Stimulated activated naive CD8-positive, alpha-beta T cell treated with anti-CD3 and anti-CD28 coated beads, Interleukin-15, Interleukin-2, amounts not matched to agents 100 ng/mL and 50 ng/mL, for 24 hours (primary cell): ENCODE measurements at regions not wholly inside any gene's neighbourhood (a gene's known extent, or its start where the extent isn't known, plus 50 kb on each side); places are given as distances from the start of the nearest gene placed in this dataset.
"Not testable (repeated sequence)": the region's sequence is repeated elsewhere in the genome, so short reads cannot be mapped to it uniquely, and the experiment has no call there.

Source experiments
- H3K27ac Mint-ChIP-seq: one replicate; pipeline ENCODE4 v1.8.0; 2021; ENCODE audit warnings: mild to moderate bottlenecking, mixed read lengths
- H3K27me3 Mint-ChIP-seq: one replicate; pipeline ENCODE4 v1.8.0; 2021; ENCODE audit warnings: mixed read lengths
- H3K36me3 Mint-ChIP-seq: one replicate; pipeline ENCODE4 v1.8.0; 2021; ENCODE audit warnings: low read depth, mixed read lengths
- H3K4me1 Mint-ChIP-seq: one replicate; pipeline ENCODE4 v1.8.0; 2021; ENCODE audit warnings: low read depth, mixed read lengths
- H3K4me3 Mint-ChIP-seq: one replicate; pipeline ENCODE4 v1.8.0; 2021; ENCODE audit warnings: mild to moderate bottlenecking, mixed read lengths
- H3K9me3 Mint-ChIP-seq: one replicate; pipeline ENCODE4 v1.8.0; 2021; ENCODE audit warnings: mixed read lengths

DNA sequence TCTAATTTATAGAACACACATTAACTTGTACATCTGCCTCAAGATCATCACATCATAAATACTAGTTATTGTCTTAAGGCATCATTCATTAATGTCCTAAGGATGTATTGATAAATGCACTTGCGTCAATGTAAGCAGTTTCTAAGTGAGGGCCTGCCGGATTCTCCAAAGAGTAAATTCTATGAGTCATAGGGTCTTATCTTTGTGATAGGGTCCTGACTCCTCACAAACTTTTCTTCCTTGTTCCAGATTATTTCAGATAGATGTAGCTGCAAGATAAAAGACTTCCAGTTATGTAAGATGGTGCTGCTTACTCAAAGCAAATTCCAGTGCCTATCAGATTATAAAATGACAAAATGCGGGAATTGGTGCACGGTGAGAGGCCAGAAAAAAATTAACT lies 315.0 kb upstream of the SLC39A10 start:
- Mint-ChIP-seq H3K9me3 (peaks cover 5% of the 10 kb centered on the region), H3K36me3 (no peaks in the 10 kb centered on the region), H3K27ac (no peak overlapping the region), H3K4me1 (peaks cover 5% of the 10 kb centered on the region), H3K27me3 (no peaks in the 10 kb centered on the region), H3K4me3 (no peak overlapping the region)

DNA sequence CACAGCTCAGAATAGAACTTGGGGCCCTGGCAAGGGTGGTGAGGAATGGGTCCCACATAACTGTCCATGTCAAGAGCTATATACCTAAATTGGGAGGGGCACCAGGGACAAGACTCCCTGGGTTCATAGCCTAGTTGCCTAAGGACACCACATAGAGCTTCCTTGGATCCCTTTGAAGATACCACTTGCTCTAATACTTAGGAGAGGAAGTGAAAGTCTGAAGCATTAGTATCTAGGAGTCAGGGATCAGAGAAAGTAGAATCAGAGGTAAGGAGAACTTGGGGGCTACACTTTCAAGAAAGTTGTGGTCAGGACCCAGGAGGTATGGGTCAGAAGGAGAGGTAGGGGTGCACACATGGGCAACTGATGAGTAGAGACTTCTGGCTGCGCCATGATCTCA lies 318.2 kb upstream of the SLC39A10 start:
- no peaks in the 10 kb centered on the region for H3K36me3 Mint-ChIP-seq
- H3K4me1 Mint-ChIP-seq: peaks cover 5% of the 10 kb centered on the region

DNA sequence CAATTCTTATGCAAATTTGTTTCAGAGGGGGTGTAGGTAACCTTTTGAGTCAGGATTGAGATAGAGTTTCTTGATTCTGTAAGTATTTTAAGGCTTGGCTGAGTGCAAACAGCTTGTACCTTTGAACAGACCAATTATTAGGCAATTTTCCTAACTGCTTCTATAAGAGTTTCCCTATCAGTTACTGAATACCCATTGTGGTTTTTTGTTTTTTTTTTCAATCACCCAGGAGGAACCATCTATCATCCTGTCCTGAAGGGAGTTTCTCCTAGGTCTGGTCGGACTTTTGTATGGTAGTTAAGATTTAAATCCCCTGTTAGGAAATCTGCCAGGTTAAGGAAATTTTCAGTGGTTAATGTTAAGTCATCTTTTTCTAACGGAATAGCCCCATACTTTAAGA lies 319.4 kb upstream of the SLC39A10 start:
- H3K27me3 Mint-ChIP-seq: no peaks in the 10 kb centered on the region
- H3K36me3 Mint-ChIP-seq: no peaks in the 10 kb centered on the region
- no peaks in the 10 kb centered on the region for H3K9me3 Mint-ChIP-seq
- no peak overlapping the region for H3K27ac Mint-ChIP-seq
- no peaks in the 10 kb centered on the region for H3K4me1 Mint-ChIP-seq
- H3K4me3 Mint-ChIP-seq: no peak overlapping the region

More for the DNA sequence above, 318.2 kb upstream of the SLC39A10 start:
- Mint-ChIP-seq H3K27me3 (no peaks in the 10 kb centered on the region), H3K27ac (no peak overlapping the region), H3K9me3 (no peaks in the 10 kb centered on the region), H3K4me3 (no peak overlapping the region)

DNA sequence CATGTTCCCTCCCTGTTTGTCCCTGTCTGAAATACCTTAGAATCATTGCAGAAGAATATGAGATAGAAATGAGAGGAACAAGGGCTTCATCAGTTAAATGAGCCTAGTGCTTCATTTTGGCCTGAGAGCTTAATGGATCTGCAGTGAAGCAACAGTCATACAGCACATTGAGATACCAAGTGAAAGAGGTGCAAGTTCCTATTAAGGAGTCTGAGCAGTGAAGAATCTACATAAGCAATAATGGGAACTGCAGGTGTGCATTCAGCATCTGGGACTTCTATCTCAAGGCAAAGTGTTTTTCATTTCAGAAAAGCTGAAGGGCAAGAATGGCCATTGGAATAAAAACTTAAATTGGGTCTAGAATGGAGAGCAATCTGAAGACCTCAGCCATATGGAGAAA lies 323.2 kb upstream of the SLC39A10 start:
- H3K36me3 Mint-ChIP-seq: no peaks in the 10 kb centered on the region
- no peak overlapping the region for H3K4me3 Mint-ChIP-seq
- H3K9me3 Mint-ChIP-seq: peaks cover 5% of the 10 kb centered on the region
- no peaks in the 10 kb centered on the region for H3K27me3 Mint-ChIP-seq
- H3K27ac Mint-ChIP-seq: no peak overlapping the region
- H3K4me1 Mint-ChIP-seq: peaks cover 6% of the 10 kb centered on the region

DNA sequence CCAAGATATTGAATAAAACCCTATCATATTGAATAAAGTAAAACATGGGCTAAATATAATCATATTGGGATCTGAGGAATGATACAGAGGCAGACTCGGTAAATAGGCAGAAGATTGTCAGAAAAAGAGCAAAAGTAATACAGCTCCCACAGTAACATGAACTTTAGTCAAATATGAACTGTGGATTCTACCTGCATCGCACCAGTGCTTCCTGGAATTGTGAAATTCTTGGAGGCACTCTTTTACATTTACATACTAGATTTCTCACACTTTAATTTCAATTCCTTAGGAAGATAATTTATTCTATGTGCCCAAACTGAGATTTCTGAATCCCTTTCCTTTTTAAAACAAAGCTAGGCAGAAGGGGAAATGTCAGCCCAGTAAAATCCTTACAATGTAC lies 325.1 kb upstream of the SLC39A10 start:
- no peak overlapping the region for H3K4me3 Mint-ChIP-seq

DNA sequence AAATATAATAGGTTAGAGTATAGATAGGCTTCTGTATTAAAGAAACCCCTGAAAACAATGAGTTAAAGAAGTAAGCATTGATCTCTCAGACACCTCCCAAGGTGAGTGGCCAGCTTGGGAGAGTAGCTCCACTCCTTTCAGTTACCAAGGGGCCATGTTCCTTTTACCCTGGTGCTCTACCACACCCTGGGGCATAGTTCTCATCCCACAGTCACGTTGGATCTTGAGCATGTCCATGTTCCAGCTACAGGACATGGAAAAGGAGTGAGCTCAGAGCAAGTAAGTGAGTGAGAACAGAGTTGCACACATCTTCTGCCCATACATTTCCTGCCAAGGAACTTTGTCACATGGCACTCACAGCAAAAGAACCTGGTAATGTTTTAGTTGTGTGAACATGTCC lies 325.9 kb upstream of the SLC39A10 start:
- H3K27me3 Mint-ChIP-seq: no peaks in the 10 kb centered on the region
- no peaks in the 10 kb centered on the region for H3K36me3 Mint-ChIP-seq
- H3K9me3 Mint-ChIP-seq: peaks cover 5% of the 10 kb centered on the region
- H3K4me3 Mint-ChIP-seq: no peak overlapping the region
- peaks cover 6% of the 10 kb centered on the region for H3K4me1 Mint-ChIP-seq
- no peak overlapping the region for H3K27ac Mint-ChIP-seq

More for the DNA sequence above, 325.1 kb upstream of the SLC39A10 start:
- Mint-ChIP-seq H3K27ac (no peak overlapping the region), H3K36me3 (no peaks in the 10 kb centered on the region), H3K9me3 (peaks cover 5% of the 10 kb centered on the region), H3K27me3 (no peaks in the 10 kb centered on the region), H3K4me1 (peaks cover 6% of the 10 kb centered on the region)

DNA sequence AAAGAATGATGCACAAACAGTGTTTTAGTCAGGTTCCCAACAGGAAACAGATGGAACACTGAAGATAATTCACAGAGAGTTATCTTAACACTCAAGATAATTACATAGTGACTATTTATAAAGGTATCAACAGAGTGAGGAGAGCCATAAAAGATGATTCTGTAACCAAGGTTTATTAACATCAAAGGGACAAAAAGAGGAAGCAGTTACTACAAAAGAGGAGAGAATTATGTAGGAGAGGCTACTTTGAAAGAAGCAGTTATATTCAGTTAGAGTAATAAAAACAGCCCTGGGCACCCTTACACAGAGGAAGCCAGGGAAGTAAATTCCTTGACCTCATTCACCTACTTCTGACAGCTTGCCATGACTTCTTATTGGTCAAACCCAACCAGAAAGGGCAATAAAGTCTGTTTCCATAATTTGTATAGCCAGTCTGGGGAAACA lies 326.5 kb upstream of the SLC39A10 start:
- peaks cover 5% of the 10 kb centered on the region for H3K9me3 Mint-ChIP-seq
- H3K4me1 Mint-ChIP-seq: peaks cover 6% of the 10 kb centered on the region
- no peak overlapping the region for H3K27ac Mint-ChIP-seq
- no peaks in the 10 kb centered on the region for H3K36me3 Mint-ChIP-seq
- H3K4me3 Mint-ChIP-seq: no peak overlapping the region
- no peaks in the 10 kb centered on the region for H3K27me3 Mint-ChIP-seq

DNA sequence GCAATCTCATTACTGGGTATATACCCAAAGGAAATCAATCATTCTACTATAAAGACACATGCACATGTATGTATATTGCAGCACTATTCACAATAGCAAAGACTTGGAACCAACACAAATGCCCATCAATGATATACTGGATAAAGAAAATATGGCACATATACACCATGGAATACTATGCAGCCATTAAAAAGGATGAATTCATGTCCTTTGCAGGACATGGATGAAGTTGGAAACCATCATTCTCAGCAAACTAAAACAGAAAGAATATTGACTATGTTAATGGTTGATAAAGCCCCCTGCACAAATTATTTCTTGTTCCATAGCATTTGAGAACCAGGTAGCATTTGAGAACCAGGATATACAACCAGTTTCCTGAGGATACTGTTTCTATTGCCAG lies 327.2 kb upstream of the SLC39A10 start:
- not testable (repeated sequence) for H3K27me3 Mint-ChIP-seq

DNA sequence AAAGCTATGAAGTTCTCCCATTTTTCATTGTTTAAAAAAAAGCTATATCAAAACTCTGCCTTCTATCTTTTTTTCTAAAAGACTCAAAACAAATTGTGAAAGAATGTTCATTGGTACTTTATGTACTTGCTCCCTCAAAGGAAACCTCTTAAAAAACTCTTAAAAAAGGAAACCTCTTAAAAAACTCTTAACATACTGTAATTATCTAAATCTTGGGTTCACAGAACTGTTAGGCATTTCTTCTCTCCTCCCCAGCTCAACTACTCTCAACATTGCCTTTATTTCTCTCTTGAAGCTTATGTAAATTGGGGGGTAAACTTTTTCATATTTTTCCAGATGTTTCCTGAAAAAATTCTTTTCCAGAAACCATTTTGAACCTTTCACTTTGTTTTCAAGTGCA lies 330.5 kb upstream of the SLC39A10 start:
- H3K9me3 Mint-ChIP-seq: peaks cover 5% of the 10 kb centered on the region
- H3K27me3 Mint-ChIP-seq: no peaks in the 10 kb centered on the region
- H3K4me3 Mint-ChIP-seq: no peak overlapping the region
- no peak overlapping the region for H3K27ac Mint-ChIP-seq
- no peaks in the 10 kb centered on the region for H3K36me3 Mint-ChIP-seq
- peaks cover 6% of the 10 kb centered on the region for H3K4me1 Mint-ChIP-seq

More for the DNA sequence above, 327.2 kb upstream of the SLC39A10 start:
- H3K27ac Mint-ChIP-seq, H3K4me3 Mint-ChIP-seq, H3K9me3 Mint-ChIP-seq, H3K36me3 Mint-ChIP-seq, H3K4me1 Mint-ChIP-seq: not testable (repeated sequence)

DNA sequence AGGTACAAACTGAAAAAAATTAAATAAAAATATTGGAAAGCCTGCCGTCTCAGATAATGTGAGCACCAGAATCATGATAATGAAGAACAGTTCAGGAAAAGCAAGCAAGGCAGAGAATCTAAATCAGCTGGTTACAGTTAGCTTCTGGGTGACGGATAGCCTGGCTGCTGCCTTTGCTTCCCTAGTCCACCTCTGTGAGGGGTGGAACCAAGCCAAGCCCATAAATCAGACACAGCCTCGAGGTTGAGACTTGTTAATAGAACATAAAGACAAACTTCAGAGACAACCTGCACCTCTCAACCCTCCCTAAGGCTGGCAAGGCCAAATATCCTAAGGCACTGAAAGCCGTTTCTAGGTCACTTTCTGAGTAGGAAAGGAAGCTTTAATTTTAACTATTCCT lies 334.7 kb upstream of the SLC39A10 start:
- H3K36me3 Mint-ChIP-seq: no peaks in the 10 kb centered on the region

DNA sequence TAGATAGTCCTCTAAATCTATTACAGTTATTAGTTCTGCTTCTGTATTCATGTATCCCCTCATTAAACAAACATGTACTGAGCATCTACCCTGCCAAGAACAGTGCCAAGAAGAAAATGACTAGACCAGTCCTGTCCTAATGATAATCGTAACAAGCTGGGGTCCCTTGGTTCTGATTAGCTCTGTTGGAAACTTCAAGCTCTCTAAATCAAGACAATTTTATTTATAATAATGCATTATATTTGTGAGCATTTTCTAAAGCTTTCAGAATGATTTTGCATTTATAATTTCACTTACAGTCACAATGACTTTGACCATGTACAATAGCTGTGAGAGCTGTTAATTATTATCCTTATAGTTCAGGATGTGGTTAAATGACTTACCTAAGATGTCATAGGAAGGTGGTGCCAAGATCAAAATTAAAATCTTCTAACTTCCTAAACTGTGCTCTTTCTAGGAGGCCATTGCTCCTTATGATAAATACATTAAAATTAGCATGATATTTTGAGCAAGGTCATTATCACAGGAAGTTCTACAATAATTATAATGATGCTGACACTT lies 336.5 kb upstream of the SLC39A10 start:
- no peaks in the 10 kb centered on the region for H3K4me1 Mint-ChIP-seq
- no peak overlapping the region for H3K4me3 Mint-ChIP-seq
- H3K27ac Mint-ChIP-seq: no peak overlapping the region

More for the DNA sequence above, 334.7 kb upstream of the SLC39A10 start:
- H3K4me1 Mint-ChIP-seq: no peaks in the 10 kb centered on the region
- no peak overlapping the region for H3K27ac Mint-ChIP-seq
- H3K9me3 Mint-ChIP-seq: no peaks in the 10 kb centered on the region
- H3K4me3 Mint-ChIP-seq: no peak overlapping the region
- no peaks in the 10 kb centered on the region for H3K27me3 Mint-ChIP-seq

DNA sequence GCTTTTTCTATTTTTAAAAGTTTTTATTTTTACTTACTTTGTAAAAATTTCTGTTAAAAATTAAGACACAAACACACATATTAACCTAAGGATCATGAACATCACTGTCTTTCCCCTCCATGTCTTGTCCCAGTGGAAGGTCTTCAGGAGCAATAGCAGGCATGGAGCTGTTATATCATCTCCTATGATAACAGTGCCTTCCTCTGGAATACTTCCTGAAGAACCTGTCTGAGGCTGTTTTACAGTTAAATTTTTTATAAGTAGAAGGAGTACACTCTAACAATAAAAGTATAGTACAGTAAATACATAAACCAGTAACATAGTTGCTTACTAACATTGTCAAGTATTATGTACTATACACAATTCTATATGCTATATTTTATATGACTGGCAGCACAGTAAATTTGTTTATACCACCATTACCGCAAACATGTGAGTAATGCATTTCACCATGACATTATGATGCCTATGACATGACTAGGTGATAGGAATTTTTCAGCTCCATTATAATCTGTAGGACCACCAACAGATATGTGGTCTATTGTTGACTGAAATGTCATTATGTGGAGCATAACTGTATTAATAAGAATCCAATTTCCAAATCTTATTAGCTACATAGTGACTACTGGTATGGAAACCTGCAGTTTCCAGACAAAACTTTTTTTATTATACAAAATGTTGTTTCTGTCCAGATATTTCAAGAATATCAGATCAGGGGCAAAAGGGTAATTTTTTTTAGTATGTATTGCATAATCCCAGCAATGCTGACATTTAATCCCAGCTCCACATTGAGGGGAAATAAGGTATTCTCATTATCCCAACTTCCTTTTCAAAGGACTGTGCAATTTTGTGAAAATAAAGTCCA lies 337.2 kb upstream of the SLC39A10 start:
- H3K27ac Mint-ChIP-seq: no peak overlapping the region
- H3K4me1 Mint-ChIP-seq: no peaks in the 10 kb centered on the region
- H3K4me3 Mint-ChIP-seq: no peak overlapping the region
- H3K9me3 Mint-ChIP-seq: no peaks in the 10 kb centered on the region
- H3K27me3 Mint-ChIP-seq: no peaks in the 10 kb centered on the region
- no peaks in the 10 kb centered on the region for H3K36me3 Mint-ChIP-seq

More for the DNA sequence above, 336.5 kb upstream of the SLC39A10 start:
- Mint-ChIP-seq H3K36me3 (no peaks in the 10 kb centered on the region), H3K9me3 (no peaks in the 10 kb centered on the region), H3K27me3 (no peaks in the 10 kb centered on the region)

DNA sequence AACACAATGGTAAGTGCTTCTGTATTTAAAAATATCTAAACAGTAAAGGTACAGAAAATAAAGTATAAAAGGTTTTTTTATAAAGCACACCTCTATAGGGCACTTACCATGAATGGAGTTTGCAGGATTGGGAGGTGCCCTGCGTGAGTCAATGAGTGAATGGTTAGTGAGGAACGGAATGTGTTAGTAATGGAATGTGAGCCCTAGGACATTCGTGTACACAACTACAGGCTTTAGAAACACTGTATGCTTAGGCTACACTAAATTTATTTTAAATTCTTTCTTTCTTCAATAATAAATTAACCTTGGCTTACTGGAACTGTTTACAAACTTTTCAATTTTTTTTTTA lies 337.9 kb upstream of the SLC39A10 start:
- H3K4me3 Mint-ChIP-seq: no peak overlapping the region
- no peaks in the 10 kb centered on the region for H3K4me1 Mint-ChIP-seq
- H3K27me3 Mint-ChIP-seq: no peaks in the 10 kb centered on the region
- H3K9me3 Mint-ChIP-seq: no peaks in the 10 kb centered on the region
- H3K36me3 Mint-ChIP-seq: no peaks in the 10 kb centered on the region
- H3K27ac Mint-ChIP-seq: no peak overlapping the region

DNA sequence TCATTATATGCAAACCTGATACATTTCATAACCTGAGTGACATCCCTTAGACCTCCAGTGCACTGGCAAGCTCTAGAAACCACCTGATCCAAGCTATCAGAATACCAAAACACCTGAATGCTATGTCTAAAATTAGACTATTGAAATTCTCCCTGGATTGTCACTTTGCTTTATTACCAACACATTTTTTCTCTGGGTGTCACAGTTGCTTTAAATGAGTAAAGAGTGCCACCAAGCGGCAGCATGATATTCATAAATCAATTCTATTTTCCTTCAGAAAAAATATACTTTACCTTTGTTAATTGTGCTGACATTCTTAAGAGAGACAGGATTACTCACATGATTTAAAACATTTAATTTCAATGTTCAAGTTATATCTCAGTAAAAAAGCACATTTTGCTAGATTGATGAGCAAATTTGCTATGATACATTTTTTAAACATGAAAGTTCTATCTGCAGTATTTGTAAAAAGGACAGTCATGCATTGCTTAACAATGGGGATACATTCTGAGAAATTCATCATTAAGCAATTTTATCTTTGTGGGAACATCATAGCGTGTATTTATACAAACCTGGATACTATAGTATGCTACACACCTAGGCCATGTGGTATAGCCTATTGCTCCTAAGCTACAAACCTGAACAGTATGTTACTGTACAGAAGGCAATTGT lies 338.4 kb upstream of the SLC39A10 start:
- Mint-ChIP-seq H3K36me3 (no peaks in the 10 kb centered on the region), H3K4me1 (no peaks in the 10 kb centered on the region), H3K4me3 (no peak overlapping the region), H3K9me3 (no peaks in the 10 kb centered on the region), H3K27me3 (no peaks in the 10 kb centered on the region), H3K27ac (no peak overlapping the region)

DNA sequence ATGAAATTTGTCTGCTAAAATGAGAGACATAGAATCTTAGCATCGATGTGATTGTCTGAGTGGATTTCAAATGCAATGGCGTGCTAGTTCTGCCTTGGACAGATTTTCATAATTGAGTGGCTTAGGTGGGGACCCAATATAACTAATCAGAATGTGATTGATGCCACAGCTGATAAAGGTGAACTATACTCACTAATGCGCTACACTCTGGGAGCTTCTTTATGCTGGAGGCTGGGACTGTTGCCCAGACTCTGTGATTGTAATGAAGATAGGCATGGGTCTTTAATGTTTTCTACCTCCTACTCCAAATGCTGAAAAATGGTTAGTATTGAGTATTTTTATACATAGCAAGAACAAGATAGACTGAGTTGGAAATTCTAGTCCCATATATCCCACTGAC lies 339.5 kb upstream of the SLC39A10 start:
- Mint-ChIP-seq H3K4me3 (no peak overlapping the region), H3K27me3 (no peaks in the 10 kb centered on the region), H3K9me3 (no peaks in the 10 kb centered on the region), H3K36me3 (no peaks in the 10 kb centered on the region), H3K27ac (no peak overlapping the region), H3K4me1 (no peaks in the 10 kb centered on the region)
